ENCODE measurements at regions not wholly inside any gene's neighbourhood (a gene's known extent, or its start where the extent isn't known, plus 50 kb on each side); places are given as distances from the start of the nearest gene placed in this dataset.
A peak's percentile ranks its signal among the peaks of the same experiment; 100 is the strongest.

DNA sequence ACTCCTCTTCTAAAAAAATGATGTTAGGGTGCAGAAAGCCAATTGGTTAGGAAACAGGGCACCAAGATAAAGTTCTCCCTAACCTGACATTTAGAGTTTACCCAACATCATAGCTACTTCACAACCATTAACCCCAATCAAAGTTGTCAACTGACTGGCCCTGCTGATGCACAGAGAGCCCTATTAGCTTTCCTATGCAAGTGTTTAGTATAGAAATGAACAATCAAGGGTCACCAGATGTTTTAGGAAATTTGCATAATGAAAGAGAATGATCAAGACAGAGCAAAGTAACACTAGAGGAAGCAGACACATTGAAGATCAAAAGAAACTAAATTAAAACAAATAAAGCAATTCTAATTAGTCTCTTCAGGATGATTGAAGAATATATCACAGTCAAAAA lies 64.2 kb upstream of the DCC start:
- H3K4me1 ChIP-seq: no peaks in the 10 kb centered on the region
- TF ChIP-seq Cebpa-rat (IDR thresholded peaks at IDR 0.05): no peak
- no peaks in the 10 kb centered on the region for H3K27me3 ChIP-seq
- no peak overlapping the region for H3K27ac ChIP-seq
- no peak overlapping the region for H3K4me3 ChIP-seq
- no peak overlapping the region for H3K9ac ChIP-seq
- no peaks in the 10 kb centered on the region for H3K36me3 ChIP-seq
- no peaks in the 10 kb centered on the region for H4K20me1 ChIP-seq
- H3K4me2 ChIP-seq: no peak overlapping the region
- no peaks in the 10 kb centered on the region for H3K9me3 ChIP-seq (replicated peaks in 1 of 11)

- TF ChIP-seq Cebpa-rat (IDR thresholded peaks at IDR 0.05): no peak
- Histone ChIP-seq H3K4me1 (no peaks in the 10 kb centered on the region), H3K27me3 (no peaks in the 10 kb centered on the region), H4K20me1 (no peaks in the 10 kb centered on the region), H3K27ac (no peak overlapping the region), H3K36me3 (no peaks in the 10 kb centered on the region), H3K4me2 (no peak overlapping the region), H3K9me3 (replicated peaks in 1 of 11) (no peaks in the 10 kb centered on the region), H3K4me3 (no peak overlapping the region), H3K9ac (no peak overlapping the region)
These were observed 62.2 kb upstream of the DCC start for GRCh38 chr18:52277785-52278184.

GRCh38 chr18:52278191-52278590 lies 61.8 kb upstream of the DCC start:
- H3K36me3 ChIP-seq: no peaks in the 10 kb centered on the region
- TF ChIP-seq Cebpa-rat (IDR thresholded peaks at IDR 0.05): no peak
- H3K4me3 ChIP-seq: no peak overlapping the region
- no peak overlapping the region for H3K9ac ChIP-seq
- no peaks in the 10 kb centered on the region for H3K4me1 ChIP-seq
- H3K27ac ChIP-seq: no peak overlapping the region
- H3K9me3 ChIP-seq (replicated peaks in 1 of 11): no peaks in the 10 kb centered on the region
- no peak overlapping the region for H3K4me2 ChIP-seq
- H3K27me3 ChIP-seq: no peaks in the 10 kb centered on the region
- H4K20me1 ChIP-seq: no peaks in the 10 kb centered on the region

DNA sequence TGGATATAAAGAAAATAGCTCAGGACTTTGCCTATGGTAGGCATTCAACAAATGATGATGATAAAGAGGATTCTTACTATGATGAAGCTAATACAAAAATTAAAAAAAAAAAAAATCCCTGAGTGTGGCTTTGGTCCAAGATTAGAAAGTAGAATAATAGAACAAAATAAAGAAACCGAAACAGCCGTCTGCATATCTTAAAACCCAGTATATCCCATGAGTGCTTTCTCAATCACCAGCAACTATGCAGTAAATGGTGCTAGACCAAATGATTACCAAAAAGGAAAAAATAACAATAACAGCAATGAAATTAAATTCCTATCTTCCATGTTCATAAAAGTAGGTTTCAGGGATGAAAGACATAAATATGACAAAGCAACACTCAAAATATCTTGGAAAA lies 59.3 kb upstream of the DCC start:
- Histone ChIP-seq H3K4me2 (no peak overlapping the region), H3K36me3 (no peaks in the 10 kb centered on the region), H3K4me1 (peaks cover 0 to 19% (median 12%) of the 10 kb centered on the region in 10 experiments; a peak in 18 of 20 replicates), H3K4me3 (no peak overlapping the region), H3K27ac (no peak overlapping the region), H3K9me3 (replicated peaks in 1 of 11) (no peaks in the 10 kb centered on the region), H3K27me3 (no peaks in the 10 kb centered on the region), H3K9ac (no peak overlapping the region), H4K20me1 (no peaks in the 10 kb centered on the region)
- no peak for TF ChIP-seq Cebpa-rat (IDR thresholded peaks at IDR 0.05)

DNA sequence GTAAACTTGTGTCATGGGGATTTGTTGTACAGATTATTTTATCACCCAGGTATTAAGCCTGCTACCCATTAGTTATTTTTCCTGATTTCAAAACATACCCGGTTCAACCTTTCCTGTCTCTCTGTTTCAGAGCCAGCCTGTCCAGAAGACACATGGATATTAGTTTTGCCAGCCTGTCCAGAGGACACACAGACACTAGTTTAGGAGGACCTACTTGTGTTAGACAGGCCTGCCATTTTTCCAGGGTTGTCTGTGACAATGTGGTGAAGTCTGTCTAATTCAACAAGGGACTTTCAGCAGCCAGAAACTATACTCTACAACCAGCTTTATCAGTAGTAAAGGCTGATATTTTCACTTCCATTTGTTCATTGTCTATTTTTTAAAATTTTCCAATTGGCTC lies 56.1 kb upstream of the DCC start:
- Histone ChIP-seq H3K4me3 (no peak overlapping the region), H3K27me3 (no peaks in the 10 kb centered on the region), H4K20me1 (no peaks in the 10 kb centered on the region), H3K4me2 (peak overlapping the region in 8 of 11 experiments; percentile 14 to 50 (median 30); a peak in 14 of 22 replicates), H3K9ac (no peak overlapping the region), H3K4me1 (peaks cover 0 to 21% (median 12%) of the 10 kb centered on the region in 10 experiments; a peak in 18 of 20 replicates), H3K27ac (no peak overlapping the region), H3K9me3 (replicated peaks in 1 of 11) (no peaks in the 10 kb centered on the region), H3K36me3 (no peaks in the 10 kb centered on the region)
- no peak for TF ChIP-seq Cebpa-rat (IDR thresholded peaks at IDR 0.05)

DNA sequence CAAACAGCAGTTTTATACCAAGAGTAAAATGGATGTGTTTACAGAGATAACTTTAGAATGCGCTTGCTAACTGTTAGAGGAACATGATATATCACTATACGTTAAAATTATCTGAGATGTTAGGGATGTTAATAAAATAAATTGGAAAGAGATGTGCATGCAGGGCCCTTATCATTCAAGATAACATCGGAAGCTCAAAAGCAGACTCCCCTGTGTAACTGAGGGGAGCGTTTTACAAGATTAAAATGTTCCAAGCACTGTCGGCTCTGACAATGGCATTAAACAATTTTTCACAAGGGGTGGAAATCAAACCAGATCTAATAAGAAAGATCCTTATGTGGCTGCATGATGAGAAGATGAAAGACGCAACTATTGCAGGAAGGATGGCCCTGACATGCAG lies 53.3 kb upstream of the DCC start:
- no peak overlapping the region for H3K4me2 ChIP-seq
- H3K27ac ChIP-seq: no peak overlapping the region
- no peaks in the 10 kb centered on the region for H3K9me3 ChIP-seq (replicated peaks in 1 of 11)
- H4K20me1 ChIP-seq: no peaks in the 10 kb centered on the region; a peak in 1 of 22 replicates
- peaks cover 0 to 25% (median 12%) of the 10 kb centered on the region in 10 experiments; a peak in 18 of 20 replicates for H3K4me1 ChIP-seq
- no peak for TF ChIP-seq Cebpa-rat (IDR thresholded peaks at IDR 0.05)
- H3K27me3 ChIP-seq: no peaks in the 10 kb centered on the region
- no peak overlapping the region for H3K4me3 ChIP-seq
- no peaks in the 10 kb centered on the region for H3K36me3 ChIP-seq
- no peak overlapping the region for H3K9ac ChIP-seq

GRCh38 chr18:52287151-52287550 lies 52.8 kb upstream of the DCC start:
- H3K9ac ChIP-seq: no peak overlapping the region
- no peak overlapping the region for H3K4me3 ChIP-seq
- no peaks in the 10 kb centered on the region for H3K36me3 ChIP-seq
- H3K4me2 ChIP-seq: no peak overlapping the region
- H4K20me1 ChIP-seq: no peaks in the 10 kb centered on the region; a peak in 1 of 22 replicates
- no peaks in the 10 kb centered on the region for H3K9me3 ChIP-seq (replicated peaks in 1 of 11)
- H3K4me1 ChIP-seq: peaks cover 0 to 25% (median 12%) of the 10 kb centered on the region in 10 experiments; a peak in 18 of 20 replicates
- H3K27ac ChIP-seq: no peak overlapping the region
- no peak for TF ChIP-seq Cebpa-rat (IDR thresholded peaks at IDR 0.05)
- H3K27me3 ChIP-seq: no peaks in the 10 kb centered on the region

GRCh38 chr18:52288403-52289004 lies 51.5 kb upstream of the DCC start:
- no peak for TF ChIP-seq Cebpa-rat (IDR thresholded peaks at IDR 0.05)
- no peak overlapping the region for H3K27ac ChIP-seq
- no peak overlapping the region for H3K4me3 ChIP-seq
- H3K4me1 ChIP-seq: peaks cover 0 to 24% (median 12%) of the 10 kb centered on the region in 10 experiments; a peak in 18 of 20 replicates
- H3K27me3 ChIP-seq: no peaks in the 10 kb centered on the region
- no peak overlapping the region for H3K4me2 ChIP-seq
- H3K9me3 ChIP-seq (replicated peaks in 1 of 11): no peaks in the 10 kb centered on the region
- H3K9ac ChIP-seq: no peak overlapping the region
- H3K36me3 ChIP-seq: no peaks in the 10 kb centered on the region
- no peaks in the 10 kb centered on the region; a peak in 1 of 22 replicates for H4K20me1 ChIP-seq

- H3K4me3 ChIP-seq: no peak overlapping the region
- H3K4me2 ChIP-seq: peak overlapping the region in 1 of 11 experiments; percentile 22; a peak in 1 of 22 replicates
- H3K9ac ChIP-seq: no peak overlapping the region
- H3K27me3 ChIP-seq: no peaks in the 10 kb centered on the region
- TF ChIP-seq Cebpa-rat (IDR thresholded peaks at IDR 0.05): no peak
- peaks cover 0 to 15% (median 4%) of the 10 kb centered on the region in 10 experiments; a peak in 16 of 20 replicates for H3K4me1 ChIP-seq
- no peaks in the 10 kb centered on the region; a peak in 1 of 22 replicates for H4K20me1 ChIP-seq
- H3K27ac ChIP-seq: no peak overlapping the region
- H3K36me3 ChIP-seq: no peaks in the 10 kb centered on the region
- H3K9me3 ChIP-seq (replicated peaks in 1 of 11): no peaks in the 10 kb centered on the region
These were observed 50.6 kb upstream of the DCC start for GRCh38 chr18:52289392-52289791.
